T-helper 1 cell (primary cell): ENCODE measurements at regions not wholly inside any gene's neighbourhood (a gene's known extent, or its start where the extent isn't known, plus 50 kb on each side); places are given as distances from the start of the nearest gene placed in this dataset.
A peak's percentile ranks its signal among the peaks of the same experiment; 100 is the strongest.

ENCODE experiments used
- DNase-seq, 5 donors: peaks; one replicate each; pipeline ENCODE4 v3.0.0-alpha.2; 2012 to 2020

DNA sequence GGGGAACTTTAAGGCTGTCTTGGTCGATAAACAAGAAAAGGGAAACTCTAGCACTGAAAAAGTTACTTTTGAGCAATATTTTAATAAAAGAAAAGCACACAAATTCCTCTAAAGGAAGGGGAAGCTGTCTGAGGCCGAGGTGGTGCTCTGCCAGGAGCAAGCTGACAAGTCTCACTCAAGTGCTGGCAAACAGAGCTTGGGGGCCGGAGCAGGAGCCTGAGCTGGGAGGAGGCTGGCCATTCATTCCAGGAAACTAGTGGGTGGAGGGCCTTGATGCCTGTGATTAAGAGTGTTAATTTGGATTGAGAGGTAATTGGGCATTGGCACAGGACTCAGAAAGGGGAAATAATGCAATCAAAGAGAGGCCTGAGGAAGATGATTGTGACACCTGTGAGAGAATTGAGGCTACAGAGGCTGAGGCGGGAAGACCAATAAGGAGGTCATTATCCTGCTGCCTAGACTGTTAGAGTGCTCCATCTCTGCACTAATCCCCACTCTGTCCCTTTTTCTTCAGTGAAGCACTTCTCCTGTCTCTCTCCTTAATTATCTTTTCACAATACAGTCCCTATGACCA lies 154.9 kb upstream of the COL1A2 start:
- DNase-seq, result no peak

- no peak for DNase-seq
Observed at GRCh38 chr7:94240902-94241301, 153.8 kb upstream of the COL1A2 start.

DNA sequence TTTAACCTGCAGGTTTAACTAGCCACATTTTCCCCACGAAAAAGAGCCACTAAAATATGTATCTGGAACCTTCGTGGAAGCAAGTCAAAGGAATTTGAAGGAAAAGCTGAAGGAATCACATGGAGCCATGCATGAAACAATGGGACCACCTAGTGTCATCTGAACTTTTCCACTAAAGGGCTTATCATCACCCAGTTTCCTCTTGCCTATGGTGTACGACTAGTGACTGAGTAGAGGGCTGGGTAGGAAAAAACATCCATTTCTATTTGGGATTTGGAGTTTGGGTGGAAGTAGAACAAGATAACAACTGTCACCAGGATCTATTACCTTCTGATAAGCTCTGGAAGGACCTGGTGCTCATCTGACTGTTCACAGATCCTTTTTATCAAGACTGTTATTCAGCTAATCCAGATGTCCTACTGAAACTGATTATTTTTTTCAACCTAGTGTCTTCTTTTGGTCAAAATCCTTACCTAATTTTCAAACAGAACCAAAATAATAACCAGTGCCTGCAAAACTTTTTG lies 153.2 kb upstream of the COL1A2 start:
- no peak for DNase-seq

GRCh38 chr7:94243066-94243711 lies 151.5 kb upstream of the COL1A2 start:
- DNase-seq, result no peak

GRCh38 chr7:94244760-94245159 lies 149.9 kb upstream of the COL1A2 start:
- DNase-seq, result no peak

DNA sequence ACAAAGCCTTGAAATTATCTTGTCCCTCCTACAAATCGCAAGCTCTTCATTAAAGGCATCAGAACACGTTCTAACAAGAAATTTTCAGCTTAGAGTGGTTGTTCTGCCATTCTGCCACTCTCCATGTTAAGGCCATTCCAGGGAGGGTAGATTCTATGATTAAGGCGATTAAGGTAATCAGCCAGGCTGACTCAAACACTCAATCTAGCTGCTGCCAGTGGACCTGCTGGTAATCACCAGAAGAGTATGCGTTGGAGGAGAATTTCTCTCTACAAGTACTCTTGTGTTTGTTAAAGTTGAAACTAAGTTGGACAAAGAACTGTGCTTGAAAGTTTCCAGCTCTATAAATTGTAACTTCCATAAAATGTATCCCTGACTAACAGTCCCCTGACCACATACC lies 149.2 kb upstream of the COL1A2 start:
- no peak for DNase-seq

DNA sequence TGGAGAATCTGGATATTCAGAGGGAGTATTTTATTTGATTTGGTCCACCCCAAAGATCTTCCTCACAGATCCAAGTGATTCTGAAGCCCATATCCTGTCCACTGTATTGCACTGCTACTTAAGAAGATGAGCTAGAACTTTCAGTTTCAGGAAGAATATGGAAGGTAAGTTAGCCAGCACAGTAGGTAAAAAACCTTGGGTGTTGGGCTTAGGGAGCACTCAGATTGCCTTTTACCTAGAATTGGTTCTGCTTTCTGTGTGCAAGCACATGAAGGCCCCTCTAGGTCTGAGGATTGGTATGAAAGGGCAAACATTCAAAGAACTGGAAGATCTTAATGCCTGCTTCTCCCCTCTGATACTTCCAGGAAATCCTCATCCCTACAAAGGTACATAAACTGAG lies 146.7 kb upstream of the COL1A2 start:
- no peak for DNase-seq

GRCh38 chr7:94249631-94250030 lies 145.1 kb upstream of the COL1A2 start:
- DNase-seq, result no peak

GRCh38 chr7:94250124-94250523 lies 144.6 kb upstream of the COL1A2 start:
- DNase-seq, result no peak

DNA sequence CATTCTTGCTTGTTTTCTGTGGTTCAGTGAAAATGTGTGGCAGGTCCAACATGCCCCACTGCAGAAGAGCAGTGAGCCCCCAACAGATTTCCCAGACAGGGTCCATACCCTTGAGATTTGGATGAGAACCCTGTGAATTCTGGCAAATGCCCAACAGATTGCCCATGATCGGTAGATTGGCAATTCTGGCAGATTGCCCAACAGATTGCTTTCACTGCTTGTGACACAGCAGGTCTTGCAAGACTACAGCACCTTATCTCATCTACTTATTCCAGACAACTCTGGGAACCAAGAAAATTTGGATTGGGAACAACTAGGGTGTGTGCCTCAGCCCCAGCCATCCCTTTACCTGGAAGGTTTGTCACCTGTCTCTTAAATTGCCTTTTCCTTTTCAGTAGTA lies 143.7 kb upstream of the COL1A2 start:
- no peak for DNase-seq

DNA sequence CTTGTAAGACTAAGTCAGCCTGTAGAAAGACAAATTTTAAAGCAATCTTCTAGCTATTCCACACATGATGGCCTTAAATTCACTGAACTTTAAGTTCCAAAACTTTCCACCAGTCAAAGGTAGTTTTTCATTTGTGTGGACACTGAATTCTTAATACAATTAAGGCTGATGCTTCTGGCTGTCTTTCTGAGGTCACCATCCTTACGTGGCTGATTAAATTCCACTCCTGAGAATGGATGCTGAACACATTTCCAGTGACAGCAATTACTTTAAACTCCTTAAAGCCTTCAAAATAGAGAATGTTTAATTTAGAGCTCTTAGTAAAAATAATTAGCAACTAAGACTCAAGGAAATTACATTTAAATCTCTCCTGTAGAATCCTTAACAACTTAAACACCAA lies 142.6 kb upstream of the COL1A2 start:
- DNase-seq, result no peak

GRCh38 chr7:94252971-94253370 lies 141.7 kb upstream of the COL1A2 start:
- no peak for DNase-seq

GRCh38 chr7:94253686-94254085 lies 141.0 kb upstream of the COL1A2 start:
- DNase-seq, result no peak

GRCh38 chr7:94258418-94259300 lies 136.0 kb upstream of the COL1A2 start:
- DNase-seq, result no peak

- no peak for DNase-seq
Observed at GRCh38 chr7:94261067-94261466, 133.6 kb upstream of the COL1A2 start.

DNA sequence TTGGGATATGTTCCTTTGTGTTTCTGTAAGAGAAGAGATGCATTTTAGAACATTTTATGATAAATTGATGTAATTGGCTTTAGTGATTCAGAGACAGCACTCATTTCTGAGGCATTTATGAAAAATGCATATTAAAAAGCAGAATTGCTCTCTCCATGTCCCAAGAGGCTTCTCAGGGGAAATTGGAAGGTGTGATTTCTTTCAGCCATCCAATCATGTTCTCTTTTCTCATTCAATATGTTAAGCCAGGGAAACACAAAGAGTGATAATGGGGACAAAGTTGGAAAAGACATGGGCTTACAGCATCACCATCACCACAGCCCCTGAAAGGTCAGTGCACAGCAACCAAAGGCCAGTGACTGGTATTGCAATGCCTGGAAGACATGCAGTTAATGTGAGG lies 129.9 kb upstream of the COL1A2 start:
- DNase-seq, result no peak

DNA sequence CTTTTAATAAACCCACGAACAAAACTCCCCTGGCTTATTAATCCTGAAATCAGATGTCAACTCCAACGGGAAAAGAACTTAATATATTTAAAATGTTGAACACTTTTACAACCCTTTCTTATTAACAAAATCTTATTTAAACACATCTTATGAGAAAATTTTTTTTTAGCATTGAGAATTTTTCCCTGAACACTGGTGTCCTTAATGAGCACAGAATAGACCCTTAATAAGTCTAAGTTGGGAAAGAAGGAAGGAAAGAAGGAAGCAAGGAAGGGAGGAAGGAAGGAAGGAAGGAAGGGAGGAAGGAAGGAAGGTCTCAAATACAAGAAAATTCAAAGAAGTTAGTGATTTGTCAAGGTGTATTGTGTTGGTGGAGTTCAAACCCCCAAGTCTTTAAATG lies 129.2 kb upstream of the COL1A2 start:
- no peak for DNase-seq

GRCh38 chr7:94266238-94266644 lies 128.5 kb upstream of the COL1A2 start:
- no peak for DNase-seq

DNA sequence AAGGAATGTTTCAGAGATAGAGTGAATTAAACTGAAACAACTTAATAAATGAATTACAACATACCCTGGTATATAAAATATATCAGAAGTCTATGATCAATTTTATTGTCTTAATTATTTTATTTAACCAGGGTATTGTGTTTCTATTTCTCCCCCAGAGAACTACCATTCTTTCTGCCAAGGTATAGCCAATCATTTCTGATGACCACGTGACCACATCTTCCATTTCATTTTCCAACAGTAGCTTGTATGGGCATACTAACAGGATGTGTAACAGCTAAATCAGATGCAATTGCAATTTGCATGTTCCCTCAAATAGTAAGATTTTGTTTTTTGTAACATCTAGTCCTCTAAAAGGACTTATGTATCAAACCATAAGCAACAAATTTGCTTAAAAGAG lies 123.9 kb upstream of the COL1A2 start:
- no peak for DNase-seq

GRCh38 chr7:94272821-94273583 lies 121.7 kb upstream of the COL1A2 start:
- no peak for DNase-seq

DNA sequence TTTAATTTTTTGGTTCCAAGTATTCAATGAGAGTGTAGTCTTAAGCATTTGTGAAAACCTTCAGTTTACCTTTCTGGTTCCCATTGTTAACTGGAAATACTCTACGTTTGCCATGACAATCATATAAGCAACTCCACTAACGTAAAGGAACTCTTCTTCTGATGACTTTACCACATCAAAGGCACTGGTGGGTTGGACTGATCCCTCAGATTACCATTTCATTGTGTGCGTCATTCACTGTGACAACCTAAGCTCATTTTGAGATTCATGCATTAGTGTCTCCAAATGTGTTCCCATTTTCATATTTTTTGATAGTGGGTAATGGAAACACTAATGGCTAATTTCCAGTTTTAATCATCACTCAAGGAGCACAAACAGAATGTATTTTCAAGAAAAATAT lies 119.9 kb upstream of the COL1A2 start:
- DNase-seq, result peak in 1 of 5 donors; percentile 2

DNA sequence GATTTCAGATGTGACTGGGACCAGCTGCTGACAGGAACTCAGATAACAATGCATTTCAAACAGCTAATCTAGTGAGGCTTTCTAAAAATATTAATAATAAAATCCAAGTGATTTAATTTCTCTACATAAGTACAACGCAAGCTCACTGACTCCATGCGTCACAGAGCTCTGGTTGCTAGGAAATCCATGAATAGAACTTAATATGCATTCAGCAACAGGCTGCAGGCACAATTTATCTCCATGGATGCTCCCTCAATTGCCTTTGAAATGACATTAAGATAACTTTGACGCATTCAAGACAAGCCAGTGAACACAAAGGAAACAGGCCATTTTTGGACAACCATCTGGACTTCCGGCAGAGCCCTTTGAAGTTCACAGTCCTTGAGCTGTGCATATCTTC lies 118.7 kb upstream of the COL1A2 start:
- no peak for DNase-seq

GRCh38 chr7:94276795-94277194 lies 117.9 kb upstream of the COL1A2 start:
- DNase-seq, result no peak
